GM12892 (cell line): ENCODE measurements at regions not wholly inside any gene's neighbourhood (a gene's known extent, or its start where the extent isn't known, plus 50 kb on each side); places are given as distances from the start of the nearest gene placed in this dataset.

Experiments
- POLR2A ChIP-seq: IDR thresholded peaks from 2 replicates; pipeline ENCODE4 v1.6.1; 2011; ENCODE audit warnings: low read depth, low read length, control low read depth
- POLR2AphosphoS5 ChIP-seq: IDR thresholded peaks from 2 replicates; pipeline ENCODE4 v1.6.1; 2011; ENCODE audit warnings: low read depth, low read length, control low read depth
- TAF1 ChIP-seq: IDR thresholded peaks from 2 replicates; pipeline ENCODE4 v1.6.1; 2011; ENCODE audit warnings: low read depth, mild to moderate bottlenecking, control low read depth, low read length, borderline replicate concordance

DNA sequence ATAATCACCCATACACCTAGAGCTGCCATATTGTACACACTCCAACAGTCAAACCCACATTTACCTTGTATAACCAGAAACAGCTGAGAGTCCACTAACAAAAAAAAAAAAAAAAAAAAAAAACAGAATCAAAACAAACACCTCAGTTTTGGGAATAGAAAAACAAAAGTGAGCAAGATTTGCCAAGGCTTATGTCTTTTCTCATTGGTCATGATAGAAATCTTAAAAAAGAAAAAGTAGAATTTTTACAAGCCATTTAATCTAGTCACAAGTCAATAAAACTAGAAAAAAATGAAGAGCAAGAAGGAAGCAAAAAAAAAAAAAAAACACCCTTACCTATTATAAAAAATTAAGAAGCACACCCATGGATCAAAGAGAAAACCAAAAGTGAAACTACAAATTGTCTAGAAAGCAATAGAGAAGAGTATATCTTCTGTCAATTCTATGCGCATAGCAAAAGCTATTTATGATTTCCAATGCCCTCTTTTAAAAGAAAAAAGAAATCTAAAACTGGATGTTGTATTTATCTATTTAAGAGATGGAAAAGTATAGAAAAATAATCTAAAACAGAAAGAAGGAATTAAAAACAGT, 113.2 kb upstream of the GALNT2 start:
- TF ChIP-seq POLR2A (no peak), POLR2AphosphoS5 (no peak), TAF1 (no peak)
